Renal cortex interstitium (tissue), 11 donors: ENCODE measurements at regions not wholly inside any gene's neighbourhood (a gene's known extent, or its start where the extent isn't known, plus 50 kb on each side); places are given as distances from the start of the nearest gene placed in this dataset.
A peak's percentile ranks its signal among the peaks of the same experiment; 100 is the strongest.

Source experiments
- DNase-seq, 11 donors: peaks; one replicate each; pipeline ENCODE4 v3.0.0-alpha.2; 2013; ENCODE audit warnings: low read depth in 9 of 11, low spot score in 4 of 11; ENCODE audit errors: extremely low read depth in 1 of 11

DNA sequence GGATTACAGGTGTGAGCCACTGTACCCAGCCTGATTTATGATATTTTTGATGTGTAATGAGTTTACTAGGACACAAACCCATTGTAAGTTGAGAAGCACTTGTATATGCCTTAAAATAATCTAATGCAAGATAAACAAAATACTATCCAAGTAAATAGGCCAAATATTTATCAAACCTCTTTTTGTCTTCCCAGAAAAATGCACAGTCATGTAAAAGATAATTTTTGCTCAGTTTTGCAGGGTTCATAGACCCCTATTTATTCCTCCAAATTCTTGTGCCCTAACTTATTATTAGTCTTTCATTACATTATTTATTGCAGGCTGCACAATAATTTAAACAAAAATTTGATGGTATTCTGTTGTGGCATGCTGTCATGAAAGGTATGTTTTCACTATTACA, 1290.7 kb downstream of the STIM2 start:
- no peak for DNase-seq

DNA sequence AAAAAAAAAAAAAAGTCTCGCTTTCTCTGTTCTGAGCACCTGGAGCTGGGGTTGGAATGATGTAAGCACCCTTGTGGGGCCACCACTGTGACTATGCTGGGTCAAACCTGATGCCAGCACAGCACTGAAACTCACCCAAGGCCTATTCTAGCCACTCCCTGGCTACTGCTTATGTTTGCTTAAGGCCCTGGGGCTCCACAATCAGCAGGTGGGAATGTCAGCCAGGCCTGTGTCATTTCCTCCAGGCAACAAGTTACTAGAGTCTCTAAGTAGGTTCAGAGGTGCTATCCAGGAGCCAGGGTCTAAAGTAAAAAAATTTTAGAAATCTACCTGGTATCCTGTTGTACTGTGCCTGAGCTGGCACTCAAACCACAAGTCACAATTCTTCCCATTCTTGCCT, 1306.8 kb downstream of the STIM2 start:
- DNase-seq, result no peak

DNA sequence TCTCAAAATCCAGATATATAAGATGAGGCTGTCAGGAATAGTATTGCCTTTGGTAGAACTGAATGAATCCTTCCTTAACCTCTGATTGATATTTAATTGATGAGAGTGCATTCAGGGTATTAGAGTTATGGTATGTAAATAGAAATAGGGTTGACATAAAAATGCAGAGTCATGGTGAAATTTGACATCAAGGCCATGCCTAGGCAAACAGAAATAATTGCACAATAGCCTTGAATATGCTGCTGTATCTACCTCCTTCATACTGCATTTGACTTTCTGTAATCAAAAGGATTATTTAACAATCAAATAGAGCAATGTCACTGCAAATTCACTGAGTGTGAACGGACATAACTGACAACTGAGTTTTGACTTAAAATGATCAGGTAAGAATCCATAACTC, 1316.3 kb downstream of the STIM2 start:
- no peak for DNase-seq

DNA sequence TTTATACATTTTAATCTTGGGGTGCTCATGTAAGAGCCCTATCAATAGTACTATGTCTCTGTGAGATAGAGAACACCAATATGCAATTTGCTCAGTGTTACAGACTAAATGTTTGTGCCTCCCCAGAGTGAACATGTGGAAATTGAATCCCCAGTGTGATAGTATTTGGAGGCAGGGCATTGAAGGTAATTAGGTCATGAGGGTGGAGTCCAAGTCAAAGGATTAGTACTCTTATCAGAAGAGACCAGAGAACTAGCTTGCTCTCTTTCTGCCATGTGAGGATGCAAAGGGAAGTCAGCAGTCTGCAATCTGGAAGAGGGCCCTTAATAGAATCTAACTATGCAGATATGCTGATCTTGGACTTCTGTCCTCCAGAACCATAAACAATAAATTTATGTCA, 1317.0 kb downstream of the STIM2 start:
- no peak for DNase-seq

DNA sequence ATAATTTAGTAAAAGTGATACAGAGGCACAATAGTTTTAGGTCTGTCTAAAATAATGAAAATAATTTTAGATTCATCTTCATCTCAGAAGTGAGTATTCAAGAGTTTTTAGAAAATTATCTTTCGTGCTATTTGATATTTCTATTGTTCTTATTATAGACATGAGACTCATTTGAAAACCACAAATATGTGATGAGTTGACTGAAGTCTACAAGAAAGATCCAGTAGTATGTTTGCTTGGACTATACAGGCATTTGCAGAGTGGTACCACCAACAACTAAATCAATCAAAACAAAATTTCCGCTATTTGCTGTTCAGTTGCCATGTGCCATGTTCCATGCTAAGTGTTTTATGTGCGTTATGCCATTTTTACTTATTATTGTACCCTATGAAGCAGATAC, 1318.5 kb downstream of the STIM2 start:
- no peak for DNase-seq

DNA sequence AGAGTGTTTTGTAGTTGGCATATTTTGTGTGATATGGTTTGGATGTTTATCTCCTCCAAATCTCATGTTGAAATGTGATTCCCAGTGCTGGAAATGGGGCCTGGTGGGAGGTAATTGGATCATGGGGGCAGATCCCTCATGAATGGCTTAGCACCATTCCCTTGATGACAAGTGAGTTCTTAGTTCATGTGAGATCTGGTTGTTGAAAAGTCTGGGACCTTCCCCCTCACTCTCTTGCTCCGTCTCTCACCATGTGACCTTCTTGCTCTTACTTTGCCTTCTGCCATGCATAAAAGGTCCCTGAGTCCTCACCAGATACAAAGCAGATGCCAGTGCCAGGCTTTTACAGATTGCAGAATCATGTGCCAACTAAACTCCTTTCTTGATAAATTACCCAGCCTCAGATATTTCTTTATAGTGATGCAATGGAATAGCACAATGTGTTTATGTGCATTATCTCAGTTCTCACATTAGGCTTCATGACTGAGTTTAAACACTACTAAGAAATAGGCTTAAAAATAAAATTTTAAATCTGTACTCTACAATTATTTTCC, 1348.8 kb downstream of the STIM2 start:
- no peak for DNase-seq

DNA sequence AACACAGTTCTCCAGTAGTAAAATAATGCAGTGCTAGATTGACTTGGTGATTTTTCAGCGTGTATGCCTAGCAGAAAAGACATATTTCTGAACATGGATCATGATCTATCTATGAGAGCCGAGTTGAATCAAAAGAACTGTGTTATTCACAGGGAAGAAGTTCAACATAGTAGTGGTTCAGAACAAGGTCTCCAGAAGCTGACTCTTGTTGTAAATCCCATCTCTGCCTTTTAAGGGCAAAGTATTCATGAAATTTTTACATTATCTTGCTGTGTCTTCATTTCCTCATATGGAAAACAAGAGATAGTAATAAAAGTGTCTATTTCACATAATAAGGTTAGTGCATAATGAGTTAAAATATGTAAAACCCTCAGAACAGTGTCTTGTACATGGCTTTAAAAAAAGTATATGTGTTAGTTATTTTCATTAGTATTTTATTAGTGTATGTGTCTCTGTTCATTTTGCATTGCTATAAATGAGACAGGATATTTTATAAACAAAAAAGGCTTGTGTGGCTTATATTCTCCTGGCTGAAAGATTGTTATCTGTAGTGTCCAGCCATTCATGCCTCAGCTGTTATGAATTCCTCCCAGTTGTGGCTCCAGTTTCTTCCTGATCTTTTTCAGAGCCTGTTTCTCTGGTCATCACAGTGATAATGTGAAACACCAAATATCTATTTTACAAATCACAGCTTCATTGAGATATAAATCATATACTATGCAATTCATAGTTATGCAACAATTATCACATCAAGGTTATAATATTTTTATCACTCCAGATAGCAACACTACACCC, 1351.2 kb downstream of the STIM2 start:
- no peak for DNase-seq

DNA sequence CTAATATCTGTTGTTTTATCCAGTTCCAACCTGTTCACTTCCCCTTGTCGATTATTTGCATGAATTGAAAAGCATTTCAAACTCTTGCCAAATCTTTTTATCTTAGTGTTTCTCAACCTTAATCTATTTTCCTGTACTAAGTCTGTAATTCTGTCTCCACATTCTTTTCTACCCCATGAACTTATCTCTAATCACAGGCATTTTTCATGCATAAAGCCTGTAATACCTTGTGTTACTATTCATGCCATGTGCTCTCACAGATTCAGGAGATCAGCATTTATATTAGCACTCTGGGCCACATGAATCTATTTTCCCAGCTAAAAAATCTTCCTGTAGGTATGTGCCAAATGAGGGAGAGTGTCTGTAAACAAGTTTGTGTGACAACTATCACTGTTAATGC, 1360.9 kb downstream of the STIM2 start:
- DNase-seq, result no peak

DNA sequence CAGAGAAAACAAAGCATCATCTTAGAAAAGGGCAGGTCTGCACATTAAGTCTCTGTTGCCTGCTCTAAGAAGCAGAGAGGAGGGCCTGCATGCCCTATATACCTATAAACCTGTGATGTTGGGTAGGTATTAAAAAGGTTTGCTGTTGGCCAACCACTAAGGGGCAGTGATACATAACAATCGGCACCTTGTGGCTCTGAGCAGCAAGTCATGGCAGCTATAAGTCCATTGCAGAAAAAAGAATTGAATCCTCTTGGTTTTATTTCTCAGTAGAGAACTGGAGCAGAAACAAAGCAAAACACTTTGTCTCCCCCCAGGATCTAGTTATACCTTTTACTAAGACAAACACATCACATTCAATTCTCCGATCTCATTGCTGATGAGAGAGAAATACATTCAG, 1364.4 kb downstream of the STIM2 start:
- peak in 5 of 11 donors; percentile 8 to 14 (median 11) for DNase-seq

DNA sequence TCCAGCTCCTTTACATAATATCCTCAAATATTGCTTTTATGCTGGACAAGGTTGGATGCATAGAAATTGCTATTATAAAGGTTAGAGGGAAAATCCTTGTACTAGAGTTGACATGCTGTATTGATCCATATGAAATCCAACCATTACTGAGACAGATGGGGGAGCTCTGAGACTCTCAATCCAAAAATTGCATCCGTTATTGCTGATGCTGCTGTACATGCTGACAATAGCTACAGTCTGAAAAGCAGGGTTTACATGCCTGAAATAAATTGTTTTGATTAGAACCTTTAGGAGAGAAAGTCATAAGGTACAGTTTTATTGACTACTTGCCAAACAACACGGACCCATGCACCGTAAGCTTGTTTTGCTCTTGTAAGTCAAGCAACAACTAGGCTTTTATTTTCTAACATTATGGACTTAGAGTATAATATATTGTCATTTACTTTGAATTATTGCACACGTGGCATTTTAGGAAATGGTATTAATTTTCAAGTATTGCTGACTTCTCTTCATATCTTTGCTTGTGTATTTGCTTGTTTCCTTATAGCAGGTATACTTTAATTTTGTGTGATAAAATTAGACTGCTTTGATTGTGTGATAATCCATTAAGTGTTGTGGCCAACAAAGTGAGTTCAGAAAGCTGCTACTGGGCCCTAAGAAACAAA, 1365.2 kb downstream of the STIM2 start:
- no peak for DNase-seq

DNA sequence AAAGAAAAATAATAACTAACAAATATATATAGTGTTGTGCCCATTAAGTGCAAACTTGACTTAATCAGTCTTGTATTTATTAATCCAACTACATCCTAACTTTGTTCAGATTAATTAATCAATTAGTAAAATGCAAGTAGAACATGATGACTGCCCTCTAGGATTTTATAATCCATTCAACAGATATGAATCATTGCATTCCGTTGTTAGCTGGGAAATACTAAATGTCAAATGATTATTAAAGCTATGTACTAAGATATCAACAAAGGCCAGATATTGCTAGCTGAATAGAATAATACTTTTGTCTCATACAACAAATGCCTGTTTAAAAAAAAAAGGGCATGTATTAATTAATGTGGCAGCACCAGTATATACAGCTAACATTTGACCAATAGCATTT, 1366.3 kb downstream of the STIM2 start:
- DNase-seq, result no peak

DNA sequence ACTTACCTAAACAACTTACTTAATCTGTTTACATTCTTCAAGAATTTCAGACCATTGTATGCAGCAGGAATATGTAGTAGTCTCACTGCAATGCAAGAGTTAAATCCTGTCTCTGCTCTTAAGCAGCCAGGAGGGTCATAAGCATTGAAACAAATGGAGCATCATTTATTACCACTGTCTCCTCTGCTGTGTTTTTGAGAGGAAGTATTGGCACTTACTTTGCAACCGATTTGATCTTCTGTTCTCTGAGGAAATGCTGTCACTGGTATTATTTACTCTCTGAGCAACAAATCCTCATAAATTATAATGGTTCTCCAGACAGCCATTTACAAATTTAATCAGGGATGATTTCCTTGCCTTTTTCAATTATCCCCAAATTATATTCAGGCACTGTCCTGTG, 1367.1 kb downstream of the STIM2 start:
- no peak for DNase-seq

DNA sequence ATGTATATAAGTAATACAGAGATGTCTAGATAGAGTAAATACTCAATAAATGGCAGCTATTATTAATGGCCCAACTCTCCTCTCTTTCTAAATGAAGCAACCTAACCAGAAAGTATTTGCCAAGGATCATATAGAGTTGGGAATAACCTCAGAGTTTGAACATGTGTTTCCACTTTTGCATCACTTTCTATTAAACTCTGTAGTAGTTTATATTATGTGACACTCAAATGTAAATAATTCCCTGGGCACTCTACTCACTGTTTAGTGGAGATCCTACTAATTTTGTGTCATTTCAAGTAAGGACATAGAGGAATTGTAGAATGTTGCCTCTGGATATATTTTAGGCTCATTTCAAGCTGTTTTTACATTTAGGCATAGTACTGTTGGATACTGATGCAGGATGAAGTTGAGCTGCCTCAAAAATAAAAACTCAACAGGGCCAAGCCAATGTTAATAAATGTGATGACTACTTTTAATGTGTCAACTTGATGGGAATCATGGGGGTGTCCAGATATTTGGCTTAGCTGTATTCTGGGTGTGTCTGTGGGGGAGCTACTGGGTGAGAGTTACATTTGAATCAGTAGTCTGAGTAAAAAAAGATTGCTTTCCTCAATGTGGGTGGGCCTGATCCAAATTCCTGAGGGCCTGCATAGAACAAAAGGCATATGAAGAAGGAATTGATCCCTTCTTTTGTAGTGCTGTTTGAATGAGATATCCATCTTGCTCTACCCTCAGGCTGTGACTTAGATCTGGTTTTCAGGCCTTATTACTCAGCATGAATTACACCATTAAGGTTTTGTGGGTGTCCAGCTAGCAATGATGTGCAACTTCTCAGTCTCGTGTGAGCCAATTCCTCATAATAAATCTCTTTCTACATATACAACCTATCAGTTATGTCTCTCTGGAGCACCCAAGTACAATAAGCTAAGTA, 1368.2 kb downstream of the STIM2 start:
- no peak for DNase-seq

DNA sequence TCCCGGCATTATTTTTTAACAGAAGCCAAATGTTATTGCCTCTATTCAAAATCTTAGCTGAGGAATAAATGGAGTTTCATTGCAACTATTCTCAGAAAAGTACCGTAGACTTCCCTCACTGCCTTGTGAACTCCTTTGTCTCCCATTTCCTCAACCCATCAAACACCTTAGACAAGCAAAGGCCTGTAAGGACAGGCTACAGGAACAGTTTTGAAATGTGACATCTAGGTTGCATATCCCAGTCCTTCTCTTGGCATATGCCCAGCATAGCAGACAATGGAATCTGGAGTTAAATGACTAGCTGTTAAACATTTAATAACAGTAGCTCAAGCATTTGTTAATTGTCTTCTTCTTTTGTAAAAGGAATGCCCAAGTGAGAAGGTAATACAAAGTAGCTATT, 1371.7 kb downstream of the STIM2 start:
- DNase-seq, result no peak

DNA sequence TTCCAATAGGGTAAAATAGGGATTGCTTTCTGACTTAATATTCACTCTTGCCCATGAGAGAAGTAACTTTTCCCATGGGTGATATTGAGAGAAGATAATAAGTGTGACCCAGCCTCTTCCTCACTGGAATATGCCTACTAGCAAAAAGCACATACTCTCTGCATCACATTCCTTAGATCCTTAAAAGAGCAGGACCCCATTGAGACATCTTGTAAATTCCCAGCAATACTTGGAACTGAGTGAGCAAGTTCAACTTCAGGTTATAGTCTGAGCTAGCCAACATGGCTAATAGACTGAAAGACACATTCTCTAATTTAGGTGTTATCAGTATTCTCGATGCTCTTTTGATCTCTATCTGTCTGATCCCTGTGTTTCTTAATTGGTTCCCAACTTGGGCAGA, 1372.3 kb downstream of the STIM2 start:
- no peak for DNase-seq

DNA sequence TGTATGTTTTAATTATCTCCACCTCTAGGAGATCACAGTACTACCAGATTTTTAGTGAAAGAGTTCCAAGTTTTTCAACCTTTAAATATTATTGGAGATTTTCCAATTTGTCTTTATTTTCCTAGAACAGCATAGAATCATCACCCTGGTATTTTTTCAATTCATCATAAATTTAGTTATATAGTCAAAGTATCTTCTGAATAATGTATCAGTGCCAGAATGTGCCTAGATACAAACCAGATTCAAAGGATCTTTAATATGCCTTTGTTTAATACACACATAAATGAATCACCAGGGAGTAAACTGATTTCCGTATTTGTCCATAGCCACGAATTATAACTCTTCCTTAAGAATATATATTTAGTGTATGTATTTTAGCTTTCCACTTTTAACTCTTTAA, 1373.1 kb downstream of the STIM2 start:
- no peak for DNase-seq

DNA sequence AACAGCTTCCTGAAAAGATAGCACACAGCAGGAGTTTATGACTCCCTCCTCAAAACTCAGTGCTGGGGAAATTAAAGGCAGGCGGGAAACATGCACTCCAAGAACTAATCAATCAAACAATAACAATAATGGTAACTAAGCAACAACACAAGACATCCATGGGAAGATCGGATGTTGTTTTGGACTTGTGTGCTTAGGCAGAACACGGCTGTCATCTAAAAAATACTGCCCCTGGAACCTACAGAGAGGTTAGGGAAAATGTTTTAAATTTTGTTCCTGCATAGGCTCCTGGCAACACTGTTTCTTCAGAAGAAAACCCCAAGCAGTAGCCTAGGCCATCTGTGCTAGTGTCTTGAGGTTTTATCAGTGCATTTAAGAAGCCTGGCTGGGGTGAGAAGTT, 1378.2 kb downstream of the STIM2 start:
- no peak for DNase-seq

DNA sequence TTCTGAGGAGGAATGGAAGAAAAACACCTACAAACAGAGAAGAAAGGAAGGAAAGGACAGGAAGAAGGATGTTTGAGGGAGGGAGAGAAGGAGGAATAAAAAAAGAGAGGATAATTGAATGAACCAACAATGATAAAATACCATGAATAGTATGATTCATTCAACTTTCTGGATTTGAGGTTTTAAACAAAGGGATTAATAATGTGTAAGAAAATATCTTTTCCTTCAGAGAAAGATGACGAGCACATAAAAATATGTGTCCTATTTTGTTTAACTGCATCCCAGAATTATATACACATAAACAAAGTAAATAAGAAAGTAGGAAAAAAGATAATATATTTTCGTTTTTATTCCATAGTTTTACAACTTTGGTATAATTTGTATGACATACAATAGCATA, 1380.4 kb downstream of the STIM2 start:
- no peak for DNase-seq

DNA sequence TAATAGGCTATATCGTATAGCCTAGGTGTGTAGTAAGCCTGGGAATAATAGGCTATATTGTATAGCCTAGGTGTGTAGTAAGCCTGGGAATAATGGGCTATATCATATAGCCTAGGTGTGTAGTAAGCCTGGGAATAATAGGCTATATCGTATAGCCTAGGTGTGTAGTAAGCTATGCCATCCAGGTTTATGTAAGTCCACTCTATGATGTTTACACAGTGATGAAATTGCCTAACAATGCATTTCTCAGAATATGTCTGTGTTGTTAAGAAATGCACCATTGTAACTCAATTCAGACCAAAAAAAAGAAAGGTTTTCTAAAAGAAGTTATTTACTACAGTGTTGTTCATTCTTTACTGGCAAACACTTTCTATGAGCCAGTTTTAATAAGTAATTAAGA, 1387.2 kb downstream of the STIM2 start:
- DNase-seq, result no peak

DNA sequence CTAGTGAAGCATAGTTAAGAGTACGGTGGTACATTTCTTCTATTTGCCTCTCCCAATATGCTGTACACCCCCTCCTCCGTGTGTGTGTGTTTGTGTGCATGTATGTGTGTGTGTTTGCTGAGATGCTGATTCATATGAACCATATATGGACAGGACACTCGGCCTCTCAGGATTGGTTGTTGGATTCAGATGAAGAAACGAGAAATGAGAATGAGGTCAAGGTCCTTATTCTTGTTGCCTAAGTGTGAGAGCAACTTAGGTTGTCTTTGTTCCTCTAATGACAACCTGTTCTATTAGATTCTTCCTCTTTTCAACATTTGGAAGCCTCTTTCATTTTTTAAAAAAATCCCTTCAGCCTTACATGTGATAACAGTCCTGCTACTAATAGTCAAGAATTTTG, 1387.6 kb downstream of the STIM2 start:
- no peak for DNase-seq
